Spleen (tissue), 11 donors: ENCODE measurements at regions not wholly inside any gene's neighbourhood (a gene's known extent, or its start where the extent isn't known, plus 50 kb on each side); places are given as distances from the start of the nearest gene placed in this dataset.

Experiments used
- DNase-seq: peaks from one replicate; pipeline ENCODE4 v3.0.0-alpha.2; 2020
- H3K27ac ChIP-seq, 8 donors: fragments of 200-600 bp; sonication (generic) in 7 of 8; 1 replicate in 4 of 8; 2 replicates in 4 of 8; pipeline versions ENCODE4 v1.5.0 to v1.8.0; 2016 to 2021; ENCODE audit warnings: inconsistent platforms in 4 of 8, mild to moderate bottlenecking in 4 of 8, moderate library complexity in 1 of 8
- H3K27me3 ChIP-seq, 7 donors: fragments of 200-600 bp; sonication (generic) in 6 of 7; replicated peaks in 1 of 7; 1 replicate in 4 of 7; 2 replicates in 3 of 7; pipeline versions ENCODE4 v1.5.0 to v1.8.0; 2016 to 2021; ENCODE audit warnings: inconsistent platforms in 3 of 7, mild to moderate bottlenecking in 1 of 7
- H3K36me3 ChIP-seq, 6 donors: fragments of 200-600 bp; sonication (generic) in 5 of 6; 1 replicate in 4 of 6; 2 replicates in 2 of 6; pipeline versions ENCODE4 v1.5.0 to v1.8.0; 2016 to 2021; ENCODE audit warnings: inconsistent platforms in 2 of 6
- H3K4me1 ChIP-seq, 6 donors: fragments of 200-600 bp; sonication (generic) in 5 of 6; 1 replicate in 3 of 6; 2 replicates in 3 of 6; pipeline versions ENCODE4 v1.5.0 to v1.8.0; 2016 to 2021; ENCODE audit warnings: inconsistent platforms in 3 of 6
- H3K4me3 ChIP-seq, 8 donors: fragments of 200-600 bp; sonication (generic) in 7 of 8; 1 replicate in 4 of 8; 2 replicates in 4 of 8; pipeline versions ENCODE4 v1.5.0 to v1.8.0; 2016 to 2021; ENCODE audit warnings: inconsistent platforms in 4 of 8, mild to moderate bottlenecking in 4 of 8, moderate library complexity in 2 of 8
- H3K9me3 ChIP-seq, 8 donors: fragments of 200-600 bp; sonication (generic) in 7 of 8; 1 replicate in 4 of 8; 2 replicates in 4 of 8; pipeline versions ENCODE4 v1.5.0 to v1.8.0; 2016 to 2021; ENCODE audit warnings: inconsistent platforms in 4 of 8
- POLR2A ChIP-seq, 3 donors: fragments of 450-650 bp; IDR thresholded peaks; one replicate each; pipeline ENCODE4 v1.5.1; 2017; ENCODE audit warnings: antibody characterized with exemption in 3 of 3, mild to moderate bottlenecking in 1 of 3
- POLR2AphosphoS5 ChIP-seq, 3 donors: sonication (generic); formaldehyde crosslinking; IDR thresholded peaks; one replicate each; pipeline ENCODE4 v1.5.1; 2017; ENCODE audit warnings: antibody characterized with exemption in 3 of 3
- WGBS, 5 donors: extraction: QIAGEN DNeasy Blood & Tissue Kit in 3 of 5; methylation state at CpG; one replicate each; pipeline versions ENCODE4 v1.1.5 to v1.1.7; 2013 to 2018; 5-methylcytosine and 5-hydroxymethylcytosine counted together
- intact Hi-C: fragments of 100-400 bp; cut with DNase I; formaldehyde crosslinking; loops from one replicate; pipeline ENCODE4 v1.15.0; 2023; ENCODE audit warnings: low total_unique reads
- TF ChIP-seq, protein P1 (sequence below), 11 experiments: fragments of 200-600 bp in 7 of 11; fragments of 450-650 bp in 4 of 11; sonication (generic) in 4 of 11; IDR thresholded peaks in 8 of 11; conservative IDR thresholded peaks in 3 of 11; 1 replicate in 7 of 11; 2 replicates in 4 of 11; pipeline versions ENCODE4 v1.4.0 to v1.8.0; 2016 to 2021; ENCODE audit warnings: antibody characterized with exemption in 11 of 11, inconsistent platforms in 4 of 11, mild to moderate bottlenecking in 1 of 11
- donor health status: healthy with polysubstance abuse.
- donor health status: DM: no; HTN: no; CAD: no; lungs with moderate emphysema.
- donor health status: DM: no; HTN: no; CAD: no.
- donor health status: Bipolar disorder and iron deficiency.
- donor health status: healthy.
- donor health status: DM: no; HTN: no; CAD: no.
- donor health status: DM: yes; HTN: yes; CAD: no.

DNA sequence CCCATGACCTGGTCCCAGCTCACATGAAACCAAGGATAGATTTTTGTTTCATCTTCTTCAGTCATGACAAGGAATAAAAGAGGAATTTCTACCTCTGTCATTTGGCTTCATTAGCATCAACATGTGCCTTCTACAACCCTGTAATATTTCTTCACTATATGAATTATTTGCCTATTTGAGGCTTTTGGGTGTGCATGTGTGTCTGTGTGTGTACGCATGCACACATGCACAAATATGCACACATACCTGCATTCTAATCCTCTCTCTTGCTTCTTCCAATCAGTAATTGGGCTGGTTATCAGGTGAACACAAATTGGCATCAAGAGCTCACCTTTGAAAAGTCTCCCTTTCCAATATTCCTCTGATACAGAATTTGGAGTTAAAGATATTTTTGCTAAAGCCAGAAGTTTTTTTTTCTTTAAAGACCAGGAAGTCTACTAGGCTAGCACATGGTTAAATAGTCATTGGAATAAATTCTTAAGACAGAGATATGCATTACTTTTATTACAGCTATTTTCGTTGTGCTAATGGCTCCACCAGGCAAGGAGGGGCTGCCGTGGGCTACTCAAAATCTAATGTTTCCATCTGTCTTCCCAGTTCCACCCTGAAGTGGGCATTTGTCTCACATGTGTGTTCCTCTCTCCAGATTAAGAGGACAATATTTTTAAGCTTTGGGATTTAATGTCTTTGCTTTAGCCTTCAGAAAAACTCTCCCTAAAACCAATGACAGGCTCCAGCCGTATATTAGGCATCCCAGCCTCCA lies 547.2 kb upstream of the CDH5 start:
- Histone ChIP-seq H3K9me3 (peaks cover 0 to 5% (median 0%) of the 10 kb centered on the region in 8 donors), H3K4me1 (no peaks in the 10 kb centered on the region), H3K36me3 (no peaks in the 10 kb centered on the region), H3K27ac (no peak overlapping the region), H3K4me3 (no peak overlapping the region), H3K27me3 (no peaks in the 10 kb centered on the region)
- 72 to 87% (median 84%) methylated on average over 4 of the region's 4 CpGs for WGBS, 5 donors
- intact Hi-C loops, result no loop called here
- TF ChIP-seq POLR2A (IDR thresholded peaks at IDR 0.05), result no peak
- TF ChIP-seq POLR2AphosphoS5 (IDR thresholded peaks at IDR 0.05), result no peak
- TF ChIP-seq, protein P1, sequence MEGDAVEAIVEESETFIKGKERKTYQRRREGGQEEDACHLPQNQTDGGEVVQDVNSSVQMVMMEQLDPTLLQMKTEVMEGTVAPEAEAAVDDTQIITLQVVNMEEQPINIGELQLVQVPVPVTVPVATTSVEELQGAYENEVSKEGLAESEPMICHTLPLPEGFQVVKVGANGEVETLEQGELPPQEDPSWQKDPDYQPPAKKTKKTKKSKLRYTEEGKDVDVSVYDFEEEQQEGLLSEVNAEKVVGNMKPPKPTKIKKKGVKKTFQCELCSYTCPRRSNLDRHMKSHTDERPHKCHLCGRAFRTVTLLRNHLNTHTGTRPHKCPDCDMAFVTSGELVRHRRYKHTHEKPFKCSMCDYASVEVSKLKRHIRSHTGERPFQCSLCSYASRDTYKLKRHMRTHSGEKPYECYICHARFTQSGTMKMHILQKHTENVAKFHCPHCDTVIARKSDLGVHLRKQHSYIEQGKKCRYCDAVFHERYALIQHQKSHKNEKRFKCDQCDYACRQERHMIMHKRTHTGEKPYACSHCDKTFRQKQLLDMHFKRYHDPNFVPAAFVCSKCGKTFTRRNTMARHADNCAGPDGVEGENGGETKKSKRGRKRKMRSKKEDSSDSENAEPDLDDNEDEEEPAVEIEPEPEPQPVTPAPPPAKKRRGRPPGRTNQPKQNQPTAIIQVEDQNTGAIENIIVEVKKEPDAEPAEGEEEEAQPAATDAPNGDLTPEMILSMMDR (IDR thresholded peaks at IDR 0.05 in 8 of 11, conservative IDR thresholded peaks at IDR 0.05 in 3 of 11), result no peak
- no peak for DNase-seq

DNA sequence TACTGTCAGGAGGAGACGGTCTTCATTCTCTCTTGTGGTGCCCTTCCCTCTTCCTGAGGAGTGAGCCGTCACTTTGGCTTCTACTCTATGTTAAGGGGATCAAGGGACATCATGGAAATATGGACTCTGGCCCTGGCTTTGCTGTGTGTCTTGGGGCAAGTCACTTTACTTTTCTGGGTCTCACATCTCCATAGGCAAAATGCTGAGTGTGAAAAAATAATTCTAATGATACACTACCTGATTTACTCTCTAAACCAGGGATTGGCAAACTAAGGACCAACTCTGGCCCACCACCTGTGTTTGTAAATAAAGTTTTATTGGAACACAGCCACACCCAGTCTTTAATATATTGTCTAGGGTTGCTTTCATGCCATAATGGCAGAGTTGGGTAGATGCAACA lies 548.7 kb upstream of the CDH5 start:
- H3K4me3 ChIP-seq, result no peak overlapping the region
- no peaks in the 10 kb centered on the region for H3K36me3 ChIP-seq
- 84 to 100% (median 91%) methylated on average over 2 of the region's 2 CpGs for WGBS, 5 donors
- no peaks in the 10 kb centered on the region for H3K27me3 ChIP-seq
- H3K27ac ChIP-seq, result no peak overlapping the region
- intact Hi-C loops, result no loop called here
- no peak for TF ChIP-seq POLR2AphosphoS5 (IDR thresholded peaks at IDR 0.05)
- no peak for TF ChIP-seq POLR2A (IDR thresholded peaks at IDR 0.05)
- TF ChIP-seq, protein P1 (IDR thresholded peaks at IDR 0.05 in 8 of 11, conservative IDR thresholded peaks at IDR 0.05 in 3 of 11), result no peak
- no peak for DNase-seq
- peaks cover 0 to 5% (median 0%) of the 10 kb centered on the region in 8 donors for H3K9me3 ChIP-seq
- H3K4me1 ChIP-seq, result no peaks in the 10 kb centered on the region

DNA sequence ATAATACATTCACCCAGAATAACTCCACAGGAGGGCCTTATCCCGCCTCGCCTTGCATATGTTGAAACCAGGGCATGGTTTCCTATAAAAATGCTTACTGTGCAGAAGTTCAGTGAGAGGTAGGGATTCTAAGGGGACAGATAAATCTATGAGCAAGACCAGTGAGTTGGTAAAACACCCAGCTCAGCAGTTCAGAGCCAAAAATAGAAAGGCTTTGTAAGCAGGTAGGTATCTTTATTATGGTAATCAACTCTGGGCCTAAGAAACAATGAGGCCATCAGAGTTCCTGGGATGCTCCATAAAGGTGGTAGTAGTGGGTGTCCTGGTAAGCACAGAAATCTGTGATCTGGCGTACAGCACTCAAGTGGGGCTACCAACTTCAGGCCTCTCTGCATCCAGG lies 549.4 kb upstream of the CDH5 start:
- Histone ChIP-seq H3K27me3 (no peaks in the 10 kb centered on the region), H3K4me1 (no peaks in the 10 kb centered on the region), H3K36me3 (no peaks in the 10 kb centered on the region), H3K27ac (no peak overlapping the region), H3K4me3 (no peak overlapping the region), H3K9me3 (peaks cover 0 to 1% (median 0%) of the 10 kb centered on the region in 8 donors)
- intact Hi-C loops, result no loop called here
- no peak for DNase-seq
- WGBS, 5 donors, result 86 to 97% (median 93%) methylated on average over 3 of the region's 3 CpGs
- TF ChIP-seq POLR2A (IDR thresholded peaks at IDR 0.05) (no peak), POLR2AphosphoS5 (IDR thresholded peaks at IDR 0.05) (no peak)
- TF ChIP-seq, protein P1 (IDR thresholded peaks at IDR 0.05 in 8 of 11, conservative IDR thresholded peaks at IDR 0.05 in 3 of 11), result no peak

DNA sequence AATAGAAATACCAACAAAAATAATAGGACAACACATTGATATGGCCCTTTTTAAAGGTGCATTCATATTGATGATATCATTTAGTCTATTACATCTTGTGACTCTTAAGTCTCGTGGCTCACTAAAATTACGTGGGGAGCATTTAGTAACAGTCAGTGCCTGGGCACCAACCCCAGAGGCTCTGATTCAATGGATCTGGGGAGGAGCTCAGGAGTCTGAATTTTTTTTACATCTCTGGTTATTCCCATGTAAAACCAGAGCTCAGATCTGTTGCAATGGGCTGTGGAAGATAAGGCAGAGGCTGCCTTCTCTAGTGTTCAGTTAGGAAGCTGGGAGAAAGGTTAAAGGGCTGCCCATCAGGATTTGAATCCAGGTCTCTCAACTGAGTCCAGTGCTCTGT lies 549.9 kb upstream of the CDH5 start:
- no peak overlapping the region for H3K4me3 ChIP-seq
- H3K27ac ChIP-seq, result no peak overlapping the region
- TF ChIP-seq, protein P1 (IDR thresholded peaks at IDR 0.05 in 8 of 11, conservative IDR thresholded peaks at IDR 0.05 in 3 of 11), result no peak
- no peak for TF ChIP-seq POLR2AphosphoS5 (IDR thresholded peaks at IDR 0.05)
- TF ChIP-seq POLR2A (IDR thresholded peaks at IDR 0.05), result no peak
- DNase-seq, result no peak
- no peaks in the 10 kb centered on the region for H3K27me3 ChIP-seq
- intact Hi-C loops, result no loop called here
- H3K36me3 ChIP-seq, result no peaks in the 10 kb centered on the region
- no peaks in the 10 kb centered on the region for H3K9me3 ChIP-seq
- H3K4me1 ChIP-seq, result no peaks in the 10 kb centered on the region
- WGBS, 5 donors, result 71 to 95% (median 82%) methylated on average over 2 of the region's 2 CpGs
